Osteoblast (primary cell): ENCODE measurements at regions not wholly inside any gene's neighbourhood (a gene's known extent, or its start where the extent isn't known, plus 50 kb on each side); places are given as distances from the start of the nearest gene placed in this dataset.

Experiments
- DNase-seq: peaks from one replicate; pipeline ENCODE4 v3.0.0; 2011; ENCODE audit warnings: low spot score, mixed read lengths; ENCODE audit not compliant: insufficient read length; ENCODE audit errors: missing footprints
- H2AFZ ChIP-seq: 2 replicates; pipeline ENCODE4 v1.6.0; 2011; ENCODE audit warnings: mild to moderate bottlenecking, low read length
- H3K27ac ChIP-seq: 2 replicates; pipeline ENCODE4 v1.5.1; 2011; ENCODE audit warnings: mild to moderate bottlenecking, low read depth, low read length, moderate library complexity
- H3K27me3 ChIP-seq: 2 replicates; pipeline ENCODE4 v1.6.0; 2012; ENCODE audit warnings: mild to moderate bottlenecking, control low read depth, inconsistent platforms, low read length, moderate library complexity; ENCODE audit not compliant: insufficient read depth
- H3K36me3 ChIP-seq: 2 replicates; pipeline ENCODE4 v1.5.1; 2011; ENCODE audit warnings: mild to moderate bottlenecking, low read length, control low read depth, moderate library complexity; ENCODE audit not compliant: insufficient read depth
- H3K4me1 ChIP-seq: 2 replicates; pipeline ENCODE4 v1.5.1; 2011; ENCODE audit warnings: mild to moderate bottlenecking, low read length, control low read depth, moderate library complexity; ENCODE audit not compliant: insufficient read depth
- H3K4me2 ChIP-seq: 2 replicates; pipeline ENCODE4 v1.6.0; 2011; ENCODE audit warnings: mild to moderate bottlenecking, low read length; ENCODE audit not compliant: insufficient read depth
- H3K4me3 ChIP-seq: fragments of 200-600 bp; sonication (generic); 3 replicates; pipeline ENCODE4 v1.5.1; 2012; ENCODE audit warnings: mild to moderate bottlenecking, low read length, inconsistent platforms; ENCODE audit not compliant: insufficient read depth
- H3K79me2 ChIP-seq: 2 replicates; pipeline ENCODE4 v1.6.0; 2012; ENCODE audit warnings: mild to moderate bottlenecking, low read length, control low read depth, inconsistent platforms; ENCODE audit not compliant: insufficient read depth
- H3K9me3 ChIP-seq: 2 replicates; pipeline ENCODE4 v1.5.1; 2011; ENCODE audit warnings: low read depth, low read length, control low read depth
- H4K20me1 ChIP-seq: 2 replicates; pipeline ENCODE4 v1.6.0; 2012; ENCODE audit warnings: mild to moderate bottlenecking, low read length, control low read depth; ENCODE audit not compliant: insufficient read depth
- CTCF ChIP-seq: IDR thresholded peaks from 2 replicates; pipeline ENCODE4 v1.5.1; 2011; ENCODE audit warnings: mild to moderate bottlenecking, low read depth, low read length, moderate library complexity; ENCODE audit errors: extremely low read depth

GRCh38 chr21:35332841-35333426 lies 283.8 kb upstream of the RUNX1 start:
- H3K9me3 ChIP-seq, result no peaks in the 10 kb centered on the region
- TF ChIP-seq CTCF, result no peak
- no peak overlapping the region for H3K27ac ChIP-seq
- H4K20me1 ChIP-seq, result no peaks in the 10 kb centered on the region
- no peaks in the 10 kb centered on the region for H3K27me3 ChIP-seq
- H2AFZ ChIP-seq, result no peak overlapping the region
- peaks cover 11% of the 10 kb centered on the region for H3K4me1 ChIP-seq
- H3K79me2 ChIP-seq, result no peaks in the 10 kb centered on the region
- no peak overlapping the region for H3K4me2 ChIP-seq
- H3K4me3 ChIP-seq, result no peak overlapping the region
- no peak for DNase-seq
- H3K36me3 ChIP-seq, result no peaks in the 10 kb centered on the region

GRCh38 chr21:35329940-35330660 lies 281.0 kb upstream of the RUNX1 start:
- peaks cover 12% of the 10 kb centered on the region for H3K4me1 ChIP-seq
- no peak for TF ChIP-seq CTCF
- DNase-seq, result no peak
- no peaks in the 10 kb centered on the region for H3K27me3 ChIP-seq
- H4K20me1 ChIP-seq, result no peaks in the 10 kb centered on the region
- no peak overlapping the region for H3K27ac ChIP-seq
- H3K4me2 ChIP-seq, result no peak overlapping the region
- H3K36me3 ChIP-seq, result no peaks in the 10 kb centered on the region
- no peaks in the 10 kb centered on the region for H3K79me2 ChIP-seq
- H3K4me3 ChIP-seq, result no peak overlapping the region
- H3K9me3 ChIP-seq, result no peaks in the 10 kb centered on the region
- no peak overlapping the region for H2AFZ ChIP-seq

- H3K4me2 ChIP-seq, result no peak overlapping the region
- H3K27ac ChIP-seq, result no peak overlapping the region
- no peaks in the 10 kb centered on the region for H3K36me3 ChIP-seq
- peaks cover 24% of the 10 kb centered on the region for H3K4me1 ChIP-seq
- no peak overlapping the region for H3K4me3 ChIP-seq
- H3K27me3 ChIP-seq, result no peaks in the 10 kb centered on the region
- H3K79me2 ChIP-seq, result no peaks in the 10 kb centered on the region
- H4K20me1 ChIP-seq, result no peaks in the 10 kb centered on the region
- TF ChIP-seq CTCF, result no peak
- H3K9me3 ChIP-seq, result no peaks in the 10 kb centered on the region
- H2AFZ ChIP-seq, result no peak overlapping the region
- no peak for DNase-seq
Observed at GRCh38 chr21:35328856-35329455, 279.9 kb upstream of the RUNX1 start.

GRCh38 chr21:35326677-35327076 lies 277.6 kb upstream of the RUNX1 start:
- TF ChIP-seq CTCF, result no peak
- DNase-seq, result no peak

More at GRCh38 chr21:35326677-35327076, 277.6 kb upstream of the RUNX1 start:
- H3K9me3 ChIP-seq, result no peaks in the 10 kb centered on the region
- H2AFZ ChIP-seq, result no peak overlapping the region
- H3K36me3 ChIP-seq, result no peaks in the 10 kb centered on the region
- no peaks in the 10 kb centered on the region for H3K27me3 ChIP-seq
- no peaks in the 10 kb centered on the region for H4K20me1 ChIP-seq
- H3K4me2 ChIP-seq, result no peak overlapping the region
- no peak overlapping the region for H3K4me3 ChIP-seq
- no peak overlapping the region for H3K27ac ChIP-seq
- H3K79me2 ChIP-seq, result no peaks in the 10 kb centered on the region
- peaks cover 28% of the 10 kb centered on the region for H3K4me1 ChIP-seq
